Umbilical cord (tissue), 1 donor: ENCODE measurements at regions not wholly inside any gene's neighbourhood (a gene's known extent, or its start where the extent isn't known, plus 50 kb on each side); places are given as distances from the start of the nearest gene placed in this dataset.

Experiments used
- DNase-seq: peaks from one replicate; pipeline ENCODE4 v3.0.0-alpha.2; 2015; ENCODE audit warnings: low spot score

DNA sequence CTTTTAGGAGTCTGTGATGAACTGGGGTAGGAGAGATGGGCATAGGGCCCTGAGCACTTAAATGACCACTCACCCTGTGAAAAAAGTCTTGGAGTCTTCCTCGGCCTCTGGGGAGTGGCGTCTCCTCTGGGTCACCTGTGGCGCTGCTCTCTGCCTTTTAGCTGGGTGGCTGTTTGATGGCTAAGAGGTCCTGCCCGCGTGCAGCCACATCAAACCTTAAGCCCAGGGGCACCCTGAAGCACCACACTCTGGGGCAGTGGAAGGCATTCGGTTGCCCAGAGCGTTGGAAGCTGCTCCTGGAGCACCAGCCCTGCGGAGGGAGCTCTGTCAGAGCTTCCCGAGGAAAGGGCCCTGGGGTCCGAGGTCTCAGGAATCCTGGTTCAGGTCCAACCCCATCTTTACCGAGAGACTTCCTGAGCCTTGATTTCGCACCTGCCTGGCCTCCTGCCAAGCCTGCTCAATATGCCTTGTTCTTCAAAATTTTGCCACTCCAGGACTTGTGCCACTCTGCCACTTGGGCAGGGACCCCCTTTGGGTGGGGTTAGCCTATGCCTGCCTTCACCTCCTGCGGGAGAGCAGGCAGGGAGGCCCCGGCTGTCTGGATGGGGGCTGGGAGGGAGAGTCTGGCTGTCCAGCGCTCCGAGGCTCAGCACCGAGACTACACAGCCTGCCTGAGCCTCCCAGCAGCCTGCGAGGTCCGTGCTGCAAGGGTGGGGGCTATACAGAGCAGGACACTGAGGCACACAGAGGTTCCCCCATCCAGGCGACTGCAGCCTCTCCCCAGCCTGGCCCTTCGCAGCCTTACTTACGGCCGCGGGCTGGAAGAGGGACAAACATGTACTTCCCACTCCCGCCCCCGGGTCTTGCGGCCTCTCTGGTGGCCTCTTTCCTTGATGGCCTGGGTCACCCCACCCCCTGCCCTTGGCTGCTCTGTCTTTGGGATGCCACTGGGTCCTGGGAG, 63.4 kb upstream of the RNU6ATAC start:
- DNase-seq, result peak; percentile 31

DNA sequence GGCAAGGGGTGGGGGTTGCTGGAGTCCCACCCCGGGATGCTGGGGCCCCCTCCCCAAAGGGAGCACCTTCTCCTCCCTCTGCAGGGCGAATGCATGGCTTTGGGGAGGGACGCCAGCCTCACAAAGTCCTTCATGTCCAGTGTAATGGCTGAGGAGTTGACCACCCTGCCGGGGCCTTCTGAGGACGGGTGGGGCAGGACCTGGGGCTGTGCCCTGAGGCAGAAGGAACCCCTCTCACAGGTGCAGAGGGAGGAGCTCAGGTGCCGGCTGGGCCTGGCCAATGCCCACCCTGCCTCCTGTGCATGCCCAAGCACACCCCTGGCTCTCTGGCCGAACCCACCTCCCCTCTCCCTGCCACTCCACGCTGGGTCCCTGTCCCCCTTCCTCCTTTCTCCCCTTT, 64.3 kb upstream of the RNU6ATAC start:
- DNase-seq, result no peak

DNA sequence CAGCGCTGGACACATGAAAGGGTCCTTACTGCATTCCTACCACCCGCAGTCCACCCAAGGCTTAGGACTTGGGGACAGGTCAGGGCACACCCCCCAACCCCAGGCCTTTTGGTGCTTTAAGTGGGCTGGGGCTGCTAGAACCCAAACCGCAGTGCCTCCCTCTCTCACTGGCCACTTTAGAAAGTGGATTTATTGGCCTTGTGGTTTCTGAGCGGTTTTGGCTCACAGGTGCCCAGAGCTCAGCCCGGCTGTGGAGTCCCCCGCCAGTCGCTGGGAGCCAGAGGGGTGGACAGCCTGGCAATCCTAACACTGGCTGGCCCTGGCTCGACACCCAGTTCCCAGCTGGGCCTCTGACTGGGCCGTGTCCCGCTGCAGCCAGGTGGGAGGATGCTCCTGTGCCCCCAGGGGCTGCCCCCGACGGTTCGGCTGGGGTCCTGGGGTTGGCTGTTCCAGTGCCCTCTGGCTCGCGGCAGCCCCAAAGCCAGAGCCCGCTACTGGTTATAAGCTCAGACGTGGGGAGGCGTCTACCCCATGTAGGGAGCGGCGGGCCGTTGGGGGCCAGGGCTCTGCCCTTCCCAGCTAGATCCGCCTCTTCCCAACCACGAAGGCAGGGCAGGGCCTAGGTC, 65.2 kb upstream of the RNU6ATAC start:
- no peak for DNase-seq

DNA sequence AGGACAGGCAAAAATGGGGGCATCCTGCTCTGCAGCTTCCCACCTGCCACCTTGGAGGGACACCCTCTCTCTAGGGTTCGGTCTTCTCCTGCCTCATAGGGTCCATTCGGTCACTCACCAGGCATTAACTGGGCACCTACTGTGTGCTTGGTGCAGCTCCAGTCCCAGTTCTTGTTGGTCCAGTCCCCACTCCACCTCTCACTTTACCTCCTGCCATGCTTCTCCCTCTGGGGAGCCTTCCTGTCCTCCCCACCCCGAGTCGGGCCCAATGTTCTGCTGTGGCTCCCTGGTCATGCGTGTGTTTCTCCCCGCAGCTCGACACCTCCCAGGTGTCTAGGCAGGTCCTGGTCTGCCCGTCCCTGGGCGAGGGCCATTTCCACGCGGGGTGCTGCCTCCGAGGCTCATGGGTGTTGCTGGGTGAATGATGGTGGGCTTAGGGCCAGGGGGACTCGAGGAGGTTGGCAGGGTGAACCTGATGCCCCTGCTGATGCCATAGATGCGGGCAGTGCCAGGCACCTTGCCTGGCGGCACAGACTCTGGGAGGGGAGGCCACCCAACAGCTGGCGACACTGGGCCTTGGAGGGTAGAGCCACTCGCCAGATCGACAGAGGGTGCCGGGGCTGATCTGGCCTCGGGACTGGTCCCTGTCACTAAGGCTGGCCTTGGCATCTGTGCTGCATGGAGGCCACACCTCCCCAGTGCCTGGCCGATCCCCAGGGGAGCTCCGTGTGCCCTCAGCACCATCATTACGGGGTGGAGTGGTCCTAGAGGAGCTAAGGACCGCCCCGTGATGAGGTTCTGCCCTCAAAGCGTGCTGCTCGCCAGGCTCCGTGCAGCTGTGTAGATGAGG, 66.0 kb upstream of the RNU6ATAC start:
- DNase-seq, result no peak

DNA sequence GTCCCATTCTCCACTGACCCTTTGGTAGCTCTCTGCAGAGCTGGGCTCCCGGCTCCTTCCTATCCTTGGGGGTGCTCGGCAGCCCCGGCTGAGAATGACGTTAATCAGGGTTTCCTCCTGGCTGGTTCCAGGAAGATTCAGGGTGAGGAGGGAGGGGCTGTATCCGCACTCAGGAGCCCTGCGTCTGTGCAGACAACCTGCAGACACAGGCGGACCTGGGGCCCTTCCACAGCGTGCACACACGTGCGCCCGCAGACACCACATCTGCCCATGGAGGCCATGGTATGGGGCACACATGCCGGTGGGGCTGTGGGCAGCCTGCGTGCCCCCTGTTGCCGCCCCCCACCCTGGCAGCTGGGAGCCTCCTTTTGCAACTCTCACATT, 66.6 kb upstream of the RNU6ATAC start:
- DNase-seq, result no peak

DNA sequence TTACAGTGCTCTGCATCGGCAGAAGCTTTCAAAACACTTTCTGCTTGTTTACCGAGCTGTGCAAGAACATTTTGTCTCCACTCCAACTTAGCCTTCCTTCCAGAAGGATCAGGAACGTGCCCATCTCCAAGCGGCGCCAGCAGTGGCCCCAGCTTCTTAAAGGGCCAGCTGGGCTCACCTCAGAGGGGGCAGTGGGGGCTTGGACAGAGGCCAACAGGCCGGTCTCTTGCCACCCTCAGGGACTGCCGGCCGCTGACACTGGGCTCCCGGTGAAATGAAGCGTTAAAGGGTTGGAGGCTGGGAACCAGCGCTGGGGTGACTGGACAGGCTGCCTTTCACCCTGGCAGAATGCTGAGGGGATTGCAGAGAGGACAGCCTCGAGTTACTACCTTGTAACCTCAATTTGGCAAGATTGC, 67.0 kb upstream of the RNU6ATAC start:
- DNase-seq, result no peak

DNA sequence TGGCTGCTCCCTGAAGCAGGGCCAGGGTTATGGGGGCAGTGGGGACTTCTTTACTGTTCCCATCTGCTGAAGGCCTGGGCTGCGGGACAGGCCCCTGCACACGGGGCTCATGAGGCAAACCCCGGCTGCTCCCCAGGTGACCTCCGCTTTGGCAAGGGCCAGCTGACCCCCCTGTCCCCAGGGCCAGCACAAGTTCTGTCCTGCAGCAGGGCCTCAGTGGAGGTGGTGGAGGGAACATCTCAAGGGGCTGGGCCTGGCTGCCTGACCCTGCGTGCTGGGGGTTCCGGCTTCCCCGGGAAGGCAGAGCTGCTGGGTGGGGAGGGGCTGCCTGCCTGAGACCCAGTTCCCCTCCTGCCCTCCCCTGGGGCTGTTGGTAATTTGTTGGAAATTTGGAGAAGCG, 67.4 kb upstream of the RNU6ATAC start:
- DNase-seq, result no peak

DNA sequence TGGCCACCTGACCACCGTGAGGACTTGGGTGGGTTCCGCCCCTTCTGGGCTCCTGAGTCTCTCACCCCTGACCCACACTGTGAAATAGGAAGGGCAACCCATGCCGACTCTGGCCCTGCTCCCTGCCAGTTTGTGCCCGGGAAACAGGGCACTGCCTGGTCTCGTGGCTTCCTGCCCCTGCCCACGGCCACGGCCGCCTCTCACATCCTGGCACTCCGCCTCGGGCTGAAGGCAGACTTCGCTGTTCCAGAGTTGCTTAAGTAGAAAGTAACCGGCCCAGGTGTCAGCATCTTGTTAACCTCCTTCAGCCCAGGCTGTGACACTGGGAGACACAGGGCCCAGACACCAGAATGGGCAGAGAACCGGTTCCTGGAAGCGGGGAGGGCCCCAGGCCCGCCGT, 68.7 kb upstream of the RNU6ATAC start:
- no peak for DNase-seq

DNA sequence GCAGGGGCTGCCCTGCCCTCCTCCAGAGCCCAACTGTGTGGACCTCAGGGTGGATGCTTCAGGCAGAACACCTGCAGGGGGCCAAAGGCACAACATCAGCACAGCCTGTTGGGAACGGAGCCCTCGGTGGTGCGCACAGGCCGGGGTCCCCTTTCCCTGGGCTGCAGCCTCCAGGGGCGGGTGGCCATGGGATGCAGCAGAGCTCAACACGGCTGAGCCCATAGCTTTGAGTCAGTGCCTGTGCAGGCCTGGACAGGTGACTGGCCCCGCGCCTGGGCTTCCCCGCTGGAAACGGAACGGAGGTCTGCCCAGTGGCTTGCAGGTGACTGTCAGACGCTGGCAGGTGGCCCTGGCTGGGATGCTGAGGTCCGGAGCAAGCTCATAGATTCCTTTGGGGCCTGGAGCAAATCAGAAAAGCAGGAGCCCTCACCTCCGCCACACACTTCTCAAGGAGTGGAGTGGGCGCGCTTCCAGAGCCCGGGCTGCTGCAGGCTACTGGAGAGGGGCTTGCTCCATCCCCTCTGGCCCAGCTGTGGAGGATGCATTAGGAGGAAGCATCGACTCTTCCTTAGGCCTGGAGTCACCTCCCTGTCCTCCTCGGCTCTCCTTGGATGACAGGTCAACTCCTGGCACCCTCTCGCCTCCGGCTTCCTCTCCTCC, 69.8 kb upstream of the RNU6ATAC start:
- DNase-seq, result no peak

DNA sequence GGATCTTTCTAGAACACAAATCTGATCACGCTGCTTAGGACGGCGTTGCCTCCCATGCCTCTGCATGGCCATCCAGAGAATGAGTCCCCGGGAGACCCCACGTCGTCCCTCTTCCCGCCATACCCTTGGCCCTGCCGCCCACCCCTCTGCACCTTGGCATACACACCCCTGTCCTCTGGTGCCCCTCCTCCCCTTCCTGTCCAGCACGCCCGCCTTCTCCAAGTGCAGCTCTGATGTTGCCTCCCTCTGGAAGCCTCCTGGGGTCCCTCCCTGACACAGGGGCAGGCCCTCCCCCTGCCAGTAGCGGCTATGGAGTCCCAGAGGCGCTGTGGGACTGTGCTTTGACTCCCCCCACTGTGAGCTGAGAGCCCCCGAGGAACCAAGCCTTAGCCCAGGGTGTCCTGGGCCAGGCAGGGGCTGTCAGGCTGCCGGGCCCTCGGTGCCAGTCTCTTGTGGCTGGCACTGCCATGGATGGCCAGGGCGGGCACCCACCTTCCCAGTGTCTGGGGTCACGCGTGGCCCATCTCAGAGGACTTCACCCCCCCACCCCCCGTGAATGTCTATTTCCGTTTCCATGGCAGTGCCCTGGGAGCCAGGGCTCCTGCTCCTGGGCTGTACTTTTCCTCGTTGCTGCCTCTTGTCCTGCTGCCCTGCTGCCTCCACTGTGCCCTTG, 70.5 kb upstream of the RNU6ATAC start:
- no peak for DNase-seq

DNA sequence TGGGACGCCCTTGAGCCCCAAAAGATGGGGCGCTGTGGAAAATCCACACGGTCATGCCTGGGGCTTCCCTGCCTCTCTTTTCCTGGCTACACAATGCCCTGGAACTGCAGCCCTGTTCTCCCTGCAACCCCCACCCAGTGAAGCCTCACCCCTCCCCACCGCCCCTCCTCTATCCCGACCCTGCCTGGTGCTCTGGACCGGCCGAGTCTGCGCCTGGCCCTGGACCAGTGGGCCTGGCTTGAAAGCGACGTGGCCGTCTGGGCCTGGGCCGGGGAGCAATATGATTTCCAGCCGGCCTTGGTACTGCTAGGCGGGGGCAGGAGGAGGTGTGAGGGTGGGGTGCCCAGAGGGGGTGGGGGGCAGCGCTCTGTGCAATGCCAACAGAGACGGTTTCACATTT, 71.0 kb upstream of the RNU6ATAC start:
- DNase-seq, result no peak

DNA sequence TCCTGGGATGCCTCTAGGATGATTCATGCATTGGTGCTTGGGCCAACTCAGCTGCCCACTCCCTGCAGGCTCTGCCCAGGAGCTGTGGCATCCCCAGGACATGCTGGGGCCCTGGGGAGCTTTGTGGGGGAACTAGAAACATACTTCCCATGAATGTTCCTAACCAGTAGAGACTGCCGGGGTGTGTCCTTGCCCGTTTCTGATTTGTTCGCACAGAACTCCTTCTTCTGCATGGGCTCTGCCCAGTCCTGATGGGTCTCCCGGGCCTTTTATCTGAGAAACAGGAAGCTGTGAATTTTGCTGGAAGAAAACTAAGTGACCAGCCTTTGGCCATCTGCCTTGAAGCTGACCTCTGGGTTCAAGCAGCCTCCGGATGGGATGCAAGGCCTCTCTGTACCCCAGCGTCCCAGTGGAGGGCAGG, 71.6 kb upstream of the RNU6ATAC start:
- peak; percentile 49 for DNase-seq

DNA sequence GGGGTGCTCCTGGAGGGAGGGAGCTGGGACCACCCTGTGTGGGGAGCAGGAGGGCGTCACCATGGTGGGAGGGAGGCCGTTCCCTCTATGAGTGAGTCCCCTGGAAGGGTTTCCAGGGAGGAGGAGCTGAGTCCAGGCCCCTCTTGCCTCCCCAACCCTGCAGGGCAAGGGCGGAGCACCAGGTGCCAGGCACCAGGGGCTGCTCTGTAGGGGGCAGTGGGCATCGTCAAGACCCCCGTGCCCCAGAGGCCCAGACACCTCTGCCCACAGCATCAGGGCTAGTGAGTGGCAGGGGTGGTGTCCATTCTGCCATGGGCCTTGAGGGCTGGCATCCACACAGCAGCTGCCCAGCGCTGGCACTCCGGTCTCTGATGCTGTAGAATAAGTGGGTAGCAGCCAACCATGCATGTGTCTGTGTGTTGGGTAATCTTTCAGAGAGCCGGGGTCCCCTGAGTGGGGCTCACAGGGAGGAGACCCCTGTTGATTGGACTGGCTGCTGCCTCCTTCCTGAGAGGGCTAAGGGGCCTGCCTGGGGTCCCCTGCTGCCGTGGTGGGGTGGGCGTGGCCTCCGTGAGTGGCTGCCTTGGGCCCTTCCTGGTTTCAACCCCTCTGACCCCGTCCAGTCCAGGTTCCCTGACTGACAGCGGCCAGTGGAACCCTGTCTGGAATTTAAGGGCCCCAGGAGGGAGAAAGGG, 72.7 kb upstream of the RNU6ATAC start:
- DNase-seq, result no peak

DNA sequence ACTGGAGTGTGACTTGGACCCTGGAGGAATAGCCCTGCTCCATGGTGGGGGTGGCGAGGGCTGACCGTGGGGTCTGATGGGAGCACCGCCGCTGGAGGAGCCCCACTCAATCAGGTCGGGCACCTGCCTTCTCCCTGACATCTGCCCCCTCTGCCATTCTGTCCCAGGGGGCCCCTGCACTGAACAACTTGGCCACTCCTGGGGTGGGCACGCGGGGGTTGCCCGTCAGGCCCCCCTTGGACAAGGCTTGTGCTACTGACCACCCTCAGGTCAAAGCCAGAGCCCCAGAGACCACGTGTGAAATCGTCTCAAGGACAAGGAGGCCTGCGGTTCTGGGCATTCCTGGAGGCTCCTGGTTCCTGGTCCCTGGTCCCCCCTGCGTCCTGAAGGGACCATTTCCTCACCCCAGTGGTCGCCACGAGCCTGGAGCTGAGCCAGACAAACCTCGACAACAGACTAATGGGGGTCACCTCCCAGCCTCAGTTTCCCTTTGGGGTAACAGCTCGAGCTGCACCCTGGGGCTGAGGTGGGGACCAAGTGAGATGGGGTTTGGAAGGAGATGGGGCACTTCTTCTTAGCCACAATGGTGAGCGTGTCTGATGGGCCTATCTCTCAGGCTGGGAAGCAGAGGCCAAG, 73.4 kb upstream of the RNU6ATAC start:
- DNase-seq, result no peak

DNA sequence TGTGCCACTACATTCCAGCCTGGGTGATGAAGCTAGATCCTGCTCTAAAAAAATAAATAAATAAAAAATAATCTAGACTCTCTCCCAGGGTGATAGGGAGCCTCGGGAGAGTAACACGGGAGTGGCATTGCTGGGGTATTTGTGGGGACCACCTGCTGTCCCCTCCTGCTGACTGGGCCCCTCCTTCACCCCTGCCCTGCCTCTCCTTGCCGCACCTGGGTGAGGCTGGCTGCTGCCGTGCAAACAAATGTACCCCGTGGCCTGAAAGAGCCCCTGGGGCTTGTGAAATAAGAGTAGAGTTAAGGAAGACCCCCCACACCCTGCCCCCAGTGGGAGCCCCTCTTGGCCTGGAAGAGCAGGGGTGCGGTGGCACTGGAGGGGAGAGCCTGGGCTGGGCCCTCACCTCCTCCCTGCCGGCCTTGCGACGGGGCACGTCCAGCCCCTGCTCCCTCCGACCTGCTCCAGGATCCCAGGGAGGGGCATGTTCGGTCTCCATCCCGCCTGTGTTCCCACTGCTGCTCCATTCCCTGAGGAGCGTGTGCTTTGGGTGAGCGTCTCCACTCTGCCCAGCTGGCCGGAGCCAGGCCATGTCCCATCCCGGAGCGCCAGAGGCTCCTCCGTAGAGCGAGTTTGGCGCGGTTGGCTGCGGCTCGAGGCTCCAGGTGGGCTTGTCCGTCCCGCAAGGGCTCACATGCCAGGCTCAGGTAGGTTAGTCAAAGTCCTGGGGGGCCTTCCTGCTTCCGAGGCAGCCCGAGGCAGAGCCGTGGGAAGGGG, 75.0 kb upstream of the RNU6ATAC start:
- DNase-seq, result no peak

DNA sequence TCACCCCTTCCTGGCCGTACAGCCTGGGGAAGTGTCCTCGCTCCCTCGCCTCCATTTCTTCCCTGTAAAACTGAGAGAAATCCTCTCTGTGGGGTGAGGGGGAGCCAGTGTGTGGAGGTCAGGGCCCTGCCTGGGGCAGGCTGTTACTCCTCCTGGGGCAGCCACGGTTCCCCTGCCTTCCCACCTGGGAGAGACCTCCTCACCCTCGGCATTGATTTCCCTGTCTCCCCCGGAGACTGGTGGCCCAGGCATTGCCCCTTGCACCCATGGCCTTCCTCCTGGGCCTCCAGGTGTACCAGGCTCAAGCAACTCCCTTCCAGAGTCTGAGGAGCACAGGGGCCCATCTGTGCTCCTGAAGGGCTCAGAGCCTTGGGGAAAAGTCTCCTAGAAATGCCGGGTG, 75.6 kb upstream of the RNU6ATAC start:
- no peak for DNase-seq

DNA sequence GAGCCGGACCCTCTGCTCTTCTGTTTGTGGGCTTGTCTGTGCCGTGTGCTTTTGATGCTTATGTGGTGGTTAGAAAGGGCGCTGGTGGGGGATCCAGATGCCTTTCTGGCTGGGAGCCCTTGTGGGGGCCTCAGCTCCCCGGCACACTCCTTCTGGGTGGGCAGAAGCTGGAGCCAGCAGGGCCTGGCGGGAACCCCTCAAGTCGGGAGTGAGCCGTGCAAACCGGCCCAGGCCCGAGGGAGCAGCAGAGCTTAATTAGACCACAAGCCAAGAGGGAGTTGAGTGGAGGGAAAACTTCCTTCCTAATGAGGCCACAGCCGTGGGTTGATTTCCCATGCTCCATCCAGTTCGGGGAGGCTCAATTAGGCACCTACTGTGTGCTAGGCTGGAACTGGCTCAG, 76.0 kb upstream of the RNU6ATAC start:
- no peak for DNase-seq

DNA sequence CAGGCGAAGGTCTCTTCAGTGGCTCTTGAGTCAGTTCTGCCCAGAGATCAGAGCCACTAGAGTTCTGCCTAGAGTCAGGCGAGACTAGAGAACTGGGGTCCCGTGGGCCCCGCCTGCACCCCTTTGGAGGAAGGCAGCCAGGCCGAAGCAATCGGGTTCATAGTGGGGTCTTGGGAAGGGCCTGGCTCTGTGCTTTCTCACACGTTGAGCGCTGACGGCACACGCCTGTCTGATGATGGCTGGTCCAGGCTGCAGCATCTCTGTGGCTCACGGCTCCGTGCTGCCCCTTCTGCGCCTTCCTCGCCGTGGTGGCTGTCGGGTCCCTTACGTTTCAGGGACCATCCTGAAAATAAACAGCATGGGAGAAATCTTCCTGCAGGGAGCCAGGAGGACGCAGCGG, 78.3 kb upstream of the RNU6ATAC start:
- DNase-seq, result no peak

DNA sequence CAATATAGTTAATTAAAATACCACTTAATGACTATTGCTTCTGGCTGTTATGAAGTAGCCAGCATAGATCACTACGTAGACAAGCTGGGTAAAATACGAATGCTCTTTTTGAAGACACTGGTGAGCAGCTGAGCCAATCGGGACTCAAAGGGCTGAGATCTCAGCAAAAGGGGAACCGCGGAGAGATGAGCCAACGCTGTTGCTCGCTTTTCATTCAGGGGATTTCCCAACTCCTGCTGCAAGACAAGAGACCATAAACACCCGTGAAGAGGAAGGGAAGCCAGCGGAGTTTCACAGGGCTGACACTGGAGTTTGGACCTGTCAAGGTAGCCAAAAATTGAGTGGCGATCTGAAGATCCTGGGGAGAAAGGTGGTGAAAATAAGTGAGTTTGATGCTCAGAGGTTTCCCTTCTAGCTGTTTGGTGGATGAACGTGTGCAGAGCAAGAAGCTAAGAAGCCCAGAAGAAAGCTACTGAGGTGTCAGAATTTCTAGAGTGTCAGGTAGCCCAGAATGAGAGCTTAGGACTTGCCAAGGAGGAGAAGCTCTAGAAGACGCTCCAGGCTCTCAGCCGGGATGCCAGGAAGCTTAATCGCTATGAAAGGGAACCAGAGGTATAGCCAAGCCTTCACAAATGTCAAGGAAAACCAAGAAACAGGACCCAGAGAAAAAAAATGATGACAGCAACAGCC, 79.6 kb upstream of the RNU6ATAC start:
- DNase-seq, result peak; percentile 37
